KMS-11 (cell line): ENCODE measurements at regions not wholly inside any gene's neighbourhood (a gene's known extent, or its start where the extent isn't known, plus 50 kb on each side); places are given as distances from the start of the nearest gene placed in this dataset.

Experiments used
- H2AFZ ChIP-seq: fragments of 200-600 bp; sonication (generic); 2 replicates; pipeline ENCODE4 v1.6.1; 2016; ENCODE audit warnings: antibody characterized with exemption, mixed run types, low read depth
- H3K27ac ChIP-seq: fragments of 200-600 bp; sonication (generic); 2 replicates; pipeline ENCODE4 v1.6.1; 2016; ENCODE audit warnings: mild to moderate bottlenecking, mixed run types
- H3K27me3 ChIP-seq: fragments of 200-600 bp; sonication (generic); 2 replicates; pipeline ENCODE4 v1.6.1; 2017; ENCODE audit warnings: mild to moderate bottlenecking, low read depth, mixed run types, moderate library complexity; ENCODE audit not compliant: insufficient read depth
- H3K36me3 ChIP-seq: fragments of 200-600 bp; sonication (generic); 2 replicates; pipeline ENCODE4 v1.6.1; 2017; ENCODE audit warnings: mild to moderate bottlenecking, mixed run types; ENCODE audit not compliant: insufficient read depth
- H3K4me1 ChIP-seq: fragments of 200-600 bp; sonication (generic); 2 replicates; pipeline ENCODE4 v1.6.1; 2016; ENCODE audit warnings: mild to moderate bottlenecking, low read depth, mixed run types; ENCODE audit not compliant: poor library complexity, severe bottlenecking
- H3K4me2 ChIP-seq: fragments of 200-600 bp; sonication (generic); 2 replicates; pipeline ENCODE4 v1.7.0; 2016; ENCODE audit warnings: mild to moderate bottlenecking, mixed run types
- H3K4me3 ChIP-seq: fragments of 200-600 bp; sonication (generic); IDR thresholded peaks from 2 replicates; pipeline ENCODE4 v1.6.1; 2017; ENCODE audit warnings: low read depth, low read length, mixed read lengths; ENCODE audit not compliant: insufficient read depth
- H3K79me2 ChIP-seq: fragments of 200-600 bp; sonication (generic); 2 replicates; pipeline ENCODE4 v1.6.1; 2016; ENCODE audit warnings: low read depth, mixed run types; ENCODE audit not compliant: insufficient read depth
- H3K9ac ChIP-seq: fragments of 200-600 bp; sonication (generic); 2 replicates; pipeline ENCODE4 v1.6.1; 2016; ENCODE audit warnings: mild to moderate bottlenecking, mixed run types
- H4K20me1 ChIP-seq: fragments of 200-600 bp; sonication (generic); 2 replicates; pipeline ENCODE4 v1.6.1; 2016; ENCODE audit warnings: mild to moderate bottlenecking, mixed run types; ENCODE audit not compliant: insufficient read depth
- CTCF ChIP-seq: fragments of 200-600 bp; sonication (generic); conservative IDR thresholded peaks from 2 replicates; pipeline ENCODE4 v1.6.1; 2017; ENCODE audit warnings: low read depth, mild to moderate bottlenecking, antibody characterized with exemption, low read length, moderate library complexity, mixed read lengths

- Histone ChIP-seq H2AFZ (no peak overlapping the region), H3K27ac (no peak overlapping the region), H3K79me2 (no peaks in the 10 kb centered on the region), H3K9ac (no peak overlapping the region), H3K4me2 (no peak overlapping the region), H3K4me1 (no peaks in the 10 kb centered on the region), H3K36me3 (no peaks in the 10 kb centered on the region), H4K20me1 (no peaks in the 10 kb centered on the region), H3K4me3 (no peak overlapping the region), H3K27me3 (no peaks in the 10 kb centered on the region)
- no peak for TF ChIP-seq CTCF
Measured at GRCh38 chr18:27789406-27789805, 387.5 kb downstream of the CDH2 start.

GRCh38 chr18:27787547-27787946 lies 389.4 kb downstream of the CDH2 start:
- H3K4me1 ChIP-seq: no peaks in the 10 kb centered on the region
- H3K4me3 ChIP-seq: no peak overlapping the region
- H4K20me1 ChIP-seq: no peaks in the 10 kb centered on the region
- H3K27me3 ChIP-seq: no peaks in the 10 kb centered on the region
- no peaks in the 10 kb centered on the region for H3K79me2 ChIP-seq
- H3K36me3 ChIP-seq: no peaks in the 10 kb centered on the region
- no peak for TF ChIP-seq CTCF
- no peak overlapping the region for H3K4me2 ChIP-seq
- H3K27ac ChIP-seq: no peak overlapping the region
- H2AFZ ChIP-seq: no peak overlapping the region
- H3K9ac ChIP-seq: no peak overlapping the region

GRCh38 chr18:27785815-27786471 lies 391.0 kb downstream of the CDH2 start:
- Histone ChIP-seq H3K4me3 (no peak overlapping the region), H3K36me3 (no peaks in the 10 kb centered on the region), H3K9ac (no peak overlapping the region), H4K20me1 (no peaks in the 10 kb centered on the region), H3K27ac (no peak overlapping the region), H3K79me2 (no peaks in the 10 kb centered on the region), H3K4me2 (no peak overlapping the region), H3K27me3 (no peaks in the 10 kb centered on the region), H2AFZ (no peak overlapping the region), H3K4me1 (no peaks in the 10 kb centered on the region)
- TF ChIP-seq CTCF: no peak

- Histone ChIP-seq H3K79me2 (no peaks in the 10 kb centered on the region), H3K4me3 (no peak overlapping the region), H3K9ac (no peak overlapping the region), H3K4me1 (no peaks in the 10 kb centered on the region), H4K20me1 (no peaks in the 10 kb centered on the region), H3K27me3 (no peaks in the 10 kb centered on the region), H3K4me2 (no peak overlapping the region), H2AFZ (no peak overlapping the region), H3K27ac (no peak overlapping the region), H3K36me3 (no peaks in the 10 kb centered on the region)
- no peak for TF ChIP-seq CTCF
Measured at GRCh38 chr18:27780061-27780745, 396.7 kb downstream of the CDH2 start.
